Activated CD4-positive, alpha-beta T cell treated with anti-CD3 and anti-CD28 coated beads, Interleukin-2, amount 50 U/mL, for 4 hours (primary cell): ENCODE measurements at regions not wholly inside any gene's neighbourhood (a gene's known extent, or its start where the extent isn't known, plus 50 kb on each side); places are given as distances from the start of the nearest gene placed in this dataset.
"Not testable (repeated sequence)": the region's sequence is repeated elsewhere in the genome, so short reads cannot be mapped to it uniquely, and the experiment has no call there.

Source experiments
- DNase-seq, 2 experiments: peaks; one replicate each; pipeline ENCODE4 v3.0.0-alpha.2; 2020

DNA sequence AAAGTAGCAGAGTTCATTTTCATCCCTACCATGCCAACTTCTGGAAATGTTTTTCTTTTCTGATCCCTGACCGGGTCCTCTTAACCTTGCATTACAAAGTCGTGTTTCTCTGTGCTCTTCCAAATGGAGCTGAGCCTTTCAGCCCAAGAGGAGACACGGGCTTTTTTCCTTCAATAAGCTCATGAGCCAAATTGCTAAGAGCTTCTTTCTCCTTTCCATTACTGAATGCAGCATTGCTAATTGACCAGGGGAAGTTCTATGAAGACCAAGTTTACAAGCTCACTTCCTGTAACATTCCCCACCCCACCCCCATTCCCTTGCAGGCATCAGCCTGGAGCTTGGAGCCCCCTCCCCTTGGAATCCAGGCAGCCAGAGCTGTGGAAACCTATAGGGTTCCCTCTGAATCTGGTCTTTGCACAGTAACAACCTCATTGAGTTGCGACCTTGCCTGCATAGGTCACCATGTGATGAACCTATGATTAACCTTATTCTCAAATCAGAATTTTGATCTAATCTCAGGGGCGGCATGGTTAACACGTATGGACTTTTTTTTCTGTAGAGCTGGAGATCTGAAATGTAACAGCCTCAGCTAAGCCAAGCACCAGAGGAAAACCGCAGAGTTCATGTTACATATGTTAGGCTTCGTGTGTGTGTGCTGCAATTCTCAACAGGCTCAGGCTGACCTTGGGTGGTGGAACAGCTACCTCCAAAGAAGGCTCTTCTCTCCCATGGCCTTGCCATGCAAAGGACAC lies 395.7 kb upstream of the ZNF462 start:
- DNase-seq, result no peak

DNA sequence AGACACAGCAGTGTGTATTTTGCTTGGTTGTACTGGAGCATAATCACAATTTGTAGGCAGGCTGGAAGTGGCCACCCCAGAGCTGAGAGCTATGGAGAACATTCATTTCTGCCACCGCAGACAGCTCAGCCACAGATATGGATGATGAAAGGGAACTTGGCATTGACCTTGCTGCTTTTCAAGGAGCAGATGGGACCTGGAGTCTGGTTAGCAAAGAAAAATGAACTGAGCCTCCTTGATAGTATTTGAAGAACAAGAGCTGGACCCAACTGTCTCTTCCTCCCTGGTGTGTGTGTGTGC lies 395.2 kb upstream of the ZNF462 start:
- DNase-seq, result no peak

DNA sequence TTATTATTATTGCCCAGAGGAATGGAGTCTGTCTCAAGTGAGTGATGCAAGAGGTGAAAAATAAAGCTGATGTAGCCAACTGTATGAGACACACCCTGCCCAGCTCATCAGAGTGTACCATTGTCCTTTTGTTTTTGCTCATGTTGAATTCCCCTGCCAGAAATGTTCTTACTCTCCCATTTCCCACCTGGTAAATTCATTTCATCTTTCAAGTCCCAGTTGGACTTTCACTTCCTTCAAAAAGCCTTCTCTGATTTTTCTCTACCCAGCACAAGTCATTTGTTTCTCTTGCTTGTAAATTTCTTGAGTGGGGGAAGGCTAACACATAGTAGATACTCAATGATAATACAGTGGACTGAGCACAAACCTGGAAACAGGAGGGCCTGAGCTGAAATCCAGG lies 394.5 kb upstream of the ZNF462 start:
- DNase-seq, result no peak

DNA sequence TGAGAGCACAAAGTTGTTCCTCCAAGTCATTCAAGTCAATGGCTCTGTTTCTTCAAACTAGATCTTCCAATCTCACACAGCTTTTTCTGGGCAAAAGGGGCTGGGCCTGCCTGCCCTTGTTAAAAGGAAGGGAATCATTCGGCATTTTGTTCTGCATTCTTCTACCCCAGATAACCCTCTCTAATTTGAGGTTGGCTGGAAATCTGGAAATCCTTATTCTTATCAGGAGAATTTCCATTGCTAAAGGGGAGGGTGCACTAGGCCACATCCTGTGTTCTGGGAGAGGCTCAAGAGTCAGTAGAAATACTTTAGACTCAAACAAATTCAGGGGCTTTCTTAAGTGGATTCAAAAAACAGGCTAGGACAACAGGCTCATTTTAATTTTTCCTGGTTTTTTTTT lies 384.7 kb upstream of the ZNF462 start:
- no peak for DNase-seq

DNA sequence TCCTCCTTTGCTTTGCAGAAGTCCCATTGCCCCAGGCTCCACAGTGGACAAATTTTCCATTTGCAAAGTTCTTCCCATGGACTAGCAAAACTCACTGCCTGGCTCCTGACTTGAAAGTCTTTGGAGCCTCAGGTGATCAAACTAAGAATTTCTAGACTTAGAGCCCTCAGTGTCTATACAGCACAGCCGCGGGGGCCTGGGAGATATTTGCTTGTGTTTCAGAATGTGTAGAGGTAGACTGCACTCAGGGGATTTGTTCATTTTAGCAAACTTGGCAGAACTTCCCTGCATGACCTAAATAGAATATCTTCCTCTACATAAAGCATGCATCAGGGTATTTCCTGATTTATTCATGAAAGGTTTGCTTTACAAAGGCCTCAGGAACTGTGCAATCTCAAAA lies 384.2 kb upstream of the ZNF462 start:
- no peak for DNase-seq

DNA sequence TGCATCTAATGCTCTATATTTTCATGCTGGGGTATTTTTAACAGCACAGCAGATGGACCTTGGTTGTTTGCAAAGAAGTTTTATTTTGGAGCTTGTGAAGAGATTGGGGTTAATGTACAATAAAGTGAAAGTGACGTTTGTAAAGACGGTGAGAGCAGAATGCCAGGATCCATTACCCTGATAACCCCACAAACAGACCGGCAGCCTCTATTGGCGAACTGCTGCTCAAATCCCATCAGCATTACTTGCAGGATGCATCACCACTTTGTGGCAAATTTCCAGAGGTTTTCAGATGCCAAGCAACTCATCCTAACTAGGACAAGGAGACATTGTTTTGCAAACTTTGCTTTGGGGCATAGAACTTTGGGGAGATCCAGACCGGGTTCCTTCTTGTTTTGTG lies 383.3 kb upstream of the ZNF462 start:
- no peak for DNase-seq

DNA sequence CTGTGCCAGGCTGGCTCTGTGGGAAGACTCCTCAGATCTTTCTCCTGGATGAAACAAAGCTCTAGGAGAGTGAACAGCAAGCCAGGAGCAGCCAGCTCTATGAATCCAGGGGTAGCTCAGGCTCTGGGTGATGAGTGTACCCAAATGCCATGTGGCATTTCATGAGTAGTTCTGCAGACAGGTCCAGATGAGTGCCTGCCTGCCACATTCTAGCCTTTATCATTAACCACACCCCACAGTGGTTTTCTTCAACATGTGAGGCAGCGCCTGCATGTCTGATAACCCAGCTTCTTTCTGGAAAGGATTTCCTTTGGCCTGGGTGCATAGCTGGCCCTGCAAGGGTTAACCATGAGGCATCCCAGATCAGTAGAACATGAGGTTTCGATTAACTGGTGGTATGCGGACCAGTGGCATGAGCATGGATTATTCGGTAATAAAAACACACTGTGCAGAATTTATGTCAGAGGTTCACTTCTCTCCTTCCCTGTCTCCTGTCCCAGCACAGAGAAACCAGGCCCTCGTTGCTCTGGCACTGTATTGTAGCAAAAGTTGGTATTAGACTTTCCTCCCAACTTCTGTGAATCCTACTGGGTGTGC lies 381.9 kb upstream of the ZNF462 start:
- DNase-seq, result no peak

DNA sequence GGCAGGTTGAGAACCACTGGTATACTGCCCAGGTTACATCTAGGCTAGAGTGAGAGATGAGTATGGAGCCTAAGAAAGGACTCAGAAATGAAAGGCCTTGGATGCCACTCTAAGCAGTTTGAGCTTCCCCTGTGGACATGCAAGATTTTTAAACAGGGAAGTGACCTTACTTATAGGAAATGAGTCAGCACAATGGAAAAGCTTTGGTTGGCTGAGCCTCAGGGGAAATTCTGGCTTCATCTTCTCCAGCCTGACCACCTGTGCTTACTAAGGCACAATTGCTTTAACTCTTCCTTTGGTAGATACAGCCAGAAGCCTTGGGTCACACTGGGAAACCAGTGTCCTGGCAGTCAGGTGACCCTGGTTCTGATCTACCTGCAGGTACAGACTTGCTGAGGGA lies 380.2 kb upstream of the ZNF462 start:
- no peak for DNase-seq

DNA sequence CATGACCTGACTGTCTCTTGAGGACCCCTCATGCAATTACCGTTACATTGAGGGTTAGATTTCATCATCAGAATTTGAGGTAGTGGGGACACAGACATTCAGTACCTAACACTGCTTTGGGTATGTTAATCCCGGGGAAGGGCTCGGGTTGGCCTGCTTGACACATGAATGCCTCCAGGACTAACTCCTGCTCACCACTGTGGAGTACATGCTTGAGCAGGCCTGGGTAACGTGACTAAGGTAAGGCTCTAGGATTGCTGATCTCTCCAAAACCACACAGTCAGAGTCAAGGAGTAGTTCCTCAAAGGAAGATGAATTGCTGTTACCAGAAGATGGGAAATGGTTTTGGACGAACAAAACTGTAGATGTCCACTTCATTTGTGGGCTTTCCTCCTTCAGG lies 376.3 kb upstream of the ZNF462 start:
- no peak for DNase-seq

DNA sequence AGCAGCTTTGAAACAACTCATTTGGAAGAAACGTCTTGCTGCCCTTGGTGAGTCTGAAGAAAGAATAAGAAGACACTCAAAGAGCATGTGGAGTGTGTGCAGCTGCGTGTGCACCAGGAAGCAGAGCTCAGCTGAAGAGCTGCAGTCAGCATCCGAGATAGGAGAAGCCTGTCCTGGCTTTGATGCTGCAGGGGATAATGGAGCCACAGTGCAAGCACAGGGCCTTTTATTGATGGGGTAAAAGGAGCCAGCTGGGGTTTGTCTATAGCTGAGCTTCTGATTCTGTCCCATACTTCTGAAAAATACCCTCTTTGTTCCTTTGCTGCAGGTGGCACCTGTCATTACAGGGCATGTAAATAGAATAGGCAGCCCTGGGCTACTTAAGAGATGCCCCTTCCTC lies 375.7 kb upstream of the ZNF462 start:
- no peak for DNase-seq

DNA sequence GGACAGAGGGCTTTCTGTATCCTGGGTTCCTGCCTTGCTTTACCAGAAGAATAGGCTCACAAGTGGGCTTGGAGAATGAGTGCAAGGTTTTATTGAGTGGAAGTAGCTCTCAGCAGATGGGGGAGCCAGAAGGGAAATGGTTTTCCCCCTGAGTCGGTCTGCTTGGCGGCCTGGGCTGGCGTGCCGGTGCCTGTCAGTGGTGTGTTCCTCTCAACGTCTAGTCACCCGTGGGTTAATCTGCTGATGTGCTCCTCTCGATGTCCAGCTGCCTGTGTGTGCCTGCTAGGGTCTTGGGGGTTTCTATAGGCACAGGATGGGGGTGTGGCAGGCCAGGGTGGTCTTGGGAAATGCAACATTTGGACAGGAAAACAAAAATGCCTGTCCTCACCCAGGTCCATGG lies 370.8 kb upstream of the ZNF462 start:
- not testable (repeated sequence) for DNase-seq

DNA sequence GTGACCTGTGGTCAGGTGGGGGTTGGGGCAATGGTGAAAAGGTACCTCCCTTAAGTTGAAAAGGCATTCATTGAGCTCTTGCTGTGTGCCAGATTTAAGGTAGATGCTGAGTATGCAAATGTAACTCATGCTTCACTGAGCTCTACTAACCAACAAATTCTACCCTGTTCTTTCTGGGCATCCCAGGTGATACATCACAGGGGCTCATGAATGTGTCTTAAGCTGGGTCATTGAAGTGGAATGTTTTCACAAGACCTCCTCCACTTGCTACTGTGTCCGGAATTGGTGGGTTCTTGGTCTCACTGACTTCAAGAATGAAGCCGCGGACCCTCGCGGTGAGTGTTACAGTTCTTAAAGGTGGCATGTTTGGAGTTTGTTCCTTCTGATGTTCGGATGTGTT lies 362.8 kb upstream of the ZNF462 start:
- no peak for DNase-seq

DNA sequence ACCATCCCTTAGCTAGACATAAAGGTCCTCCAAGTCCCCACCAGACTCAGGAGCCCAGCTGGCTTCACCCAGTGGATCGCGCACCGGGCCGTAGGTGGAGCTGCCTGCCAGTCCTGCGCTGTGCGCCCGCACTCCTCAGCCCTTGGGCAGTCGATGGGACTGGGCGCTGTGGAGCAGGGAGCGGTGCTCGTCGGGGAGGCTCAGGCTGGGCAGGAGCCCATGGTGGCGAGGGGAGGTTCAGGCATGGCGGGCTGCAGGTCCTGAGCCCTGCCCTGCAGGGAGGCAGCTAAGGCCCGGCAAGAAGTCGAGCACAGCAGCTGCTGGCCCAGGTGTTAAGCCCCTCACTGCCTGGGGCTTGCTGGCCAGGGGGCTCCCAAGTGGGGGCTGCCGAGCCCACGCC lies 361.8 kb upstream of the ZNF462 start:
- not testable (repeated sequence) for DNase-seq

DNA sequence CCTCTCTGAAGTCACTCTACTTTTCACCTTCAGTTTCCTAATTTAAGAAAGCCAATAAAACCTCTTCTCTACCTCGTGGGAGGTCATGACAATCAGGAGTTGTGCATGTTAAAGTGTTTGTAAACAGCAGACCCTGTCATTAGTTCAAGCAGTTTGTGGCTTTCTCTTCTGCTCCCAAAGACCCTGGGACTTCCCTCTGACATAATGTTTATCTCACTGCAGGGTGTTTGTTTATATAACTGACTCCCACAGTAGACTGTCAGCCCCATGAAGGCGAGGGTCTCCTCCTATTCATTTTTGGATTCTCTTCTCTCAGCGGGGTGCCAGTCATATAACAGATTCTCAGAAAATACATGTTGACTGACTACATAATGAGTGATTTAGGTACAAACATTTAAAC lies 360.0 kb upstream of the ZNF462 start:
- DNase-seq, result no peak

DNA sequence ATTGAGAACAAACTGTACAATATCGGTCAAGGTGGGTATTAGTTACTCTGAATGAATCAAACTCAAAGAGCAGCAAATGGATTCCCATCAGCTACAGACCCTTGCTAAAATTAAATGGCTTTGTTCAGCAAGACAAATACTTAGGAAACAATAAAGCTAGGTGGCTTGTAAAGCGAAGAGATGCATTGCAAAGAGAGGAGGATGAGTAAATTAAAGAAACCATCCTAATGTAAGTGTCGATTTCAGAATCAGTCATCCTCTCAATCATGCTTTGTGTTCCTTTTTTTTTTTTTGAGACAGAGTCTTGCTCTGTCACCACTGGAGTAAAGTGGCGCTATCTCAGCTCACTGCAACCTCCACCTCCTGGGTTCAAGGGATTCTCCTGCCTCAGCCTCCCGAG lies 359.2 kb upstream of the ZNF462 start:
- DNase-seq, result no peak

DNA sequence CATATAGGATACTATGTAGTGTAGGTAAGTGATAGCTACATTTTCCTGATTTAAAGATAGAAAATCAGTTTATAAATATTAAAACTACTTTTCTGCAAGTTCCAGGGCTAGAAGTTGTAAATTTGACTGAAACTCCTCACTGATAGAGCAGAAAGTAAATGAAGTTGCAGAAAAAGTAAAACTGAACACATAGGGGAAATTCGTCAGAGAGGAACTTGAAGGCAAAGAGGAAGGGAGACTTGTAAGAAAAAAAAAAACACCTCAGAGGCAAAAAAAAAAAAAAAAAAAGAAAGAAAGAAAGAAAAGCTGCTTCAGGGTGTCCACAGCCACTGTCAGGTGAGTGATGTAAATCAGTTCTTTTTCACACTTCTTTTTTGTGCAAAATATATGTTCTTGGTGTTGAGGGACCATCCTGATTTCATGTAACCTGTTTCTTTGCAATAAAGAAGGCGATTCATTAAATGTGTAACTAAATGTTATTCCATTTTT lies 336.2 kb upstream of the ZNF462 start:
- no peak for DNase-seq

DNA sequence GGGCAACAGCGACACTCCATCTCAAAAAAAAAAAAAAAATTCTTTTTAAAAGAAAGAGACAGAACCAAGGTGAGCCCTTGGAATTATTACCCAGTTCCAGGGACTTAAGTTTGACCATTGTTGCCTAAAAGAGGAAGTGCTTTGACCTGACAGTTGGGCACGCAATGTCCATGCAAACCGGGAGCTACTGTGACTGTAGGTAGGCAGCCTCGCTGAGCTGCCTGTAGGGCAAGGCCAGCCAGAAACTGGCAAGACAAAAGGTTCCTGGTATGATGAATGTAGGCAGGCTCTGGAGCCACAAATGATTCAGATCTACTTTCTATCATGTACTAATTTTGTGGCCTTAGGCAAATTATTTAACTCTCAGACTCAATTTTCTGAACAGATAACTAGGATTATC lies 334.8 kb upstream of the ZNF462 start:
- no peak for DNase-seq

DNA sequence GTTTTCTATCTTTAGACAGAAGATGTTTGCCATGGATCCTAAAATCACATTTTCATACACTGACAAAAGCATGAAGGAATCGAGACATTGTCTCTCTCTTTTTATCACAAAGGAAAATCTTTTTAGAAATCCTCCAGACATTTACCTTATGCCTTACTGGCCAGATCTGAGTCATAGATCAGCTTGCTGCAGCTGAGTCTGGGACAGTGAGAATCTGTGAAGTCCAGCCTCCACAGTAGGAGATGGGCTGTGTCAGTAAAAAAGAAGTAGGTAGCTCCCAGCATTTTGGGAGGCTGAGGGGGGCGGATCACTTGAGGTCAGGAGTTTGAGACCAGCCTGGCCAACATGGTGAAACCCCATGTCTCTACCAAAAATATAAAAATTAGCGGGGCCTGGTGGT lies 333.4 kb upstream of the ZNF462 start:
- no peak for DNase-seq

DNA sequence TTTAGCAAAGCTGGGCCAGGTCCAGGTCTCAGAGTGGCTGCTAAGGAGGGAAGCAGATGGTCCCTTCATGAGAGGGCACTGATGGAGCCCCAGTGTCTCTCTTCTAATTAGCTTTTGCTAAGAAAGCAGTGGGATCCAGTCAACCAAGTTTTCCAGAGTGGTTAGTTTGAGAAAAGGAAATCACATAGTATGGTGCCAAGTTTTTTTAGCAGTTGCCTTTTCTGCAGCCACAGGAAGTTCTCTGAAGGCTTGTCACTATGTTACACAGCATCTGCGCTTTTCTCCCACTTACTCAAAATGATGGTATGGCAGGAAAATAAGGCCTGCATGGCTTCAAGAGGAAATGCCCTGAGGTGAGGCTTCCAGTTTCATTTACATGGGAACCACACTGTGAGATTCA lies 331.5 kb upstream of the ZNF462 start:
- no peak for DNase-seq

DNA sequence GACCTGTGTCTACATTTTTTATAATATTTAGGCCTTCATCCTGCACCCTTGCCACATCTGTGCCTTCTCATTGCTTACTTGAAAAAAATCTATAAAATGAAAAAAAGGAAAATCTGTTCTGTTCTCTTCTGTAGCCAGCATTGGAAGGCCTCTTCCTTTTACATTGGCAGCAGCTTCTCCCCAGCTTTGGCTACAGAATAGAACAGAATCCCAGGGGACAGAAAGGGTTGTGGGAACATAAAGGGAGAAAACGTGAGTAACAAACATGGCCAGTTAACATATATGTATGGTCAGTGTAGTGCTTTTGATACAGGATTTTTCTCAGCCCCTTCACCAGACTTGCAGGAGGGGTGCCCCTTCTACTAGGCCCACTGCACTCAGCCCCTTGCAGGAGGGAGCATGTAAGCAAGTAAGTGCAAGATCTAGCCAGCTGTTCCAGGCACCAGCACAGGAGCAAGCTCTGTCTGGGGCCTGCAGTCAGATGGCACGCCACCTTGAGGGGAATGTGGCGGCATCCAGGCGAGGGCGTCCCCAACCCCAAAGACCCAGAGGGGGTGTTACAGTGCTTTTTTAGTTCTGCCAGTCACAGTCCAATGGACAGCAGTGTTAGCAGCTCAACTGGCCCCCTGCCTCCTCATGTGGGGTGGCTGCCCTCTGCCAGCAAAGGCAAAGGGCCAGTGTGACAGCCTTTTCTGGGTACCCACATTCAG lies 330.5 kb upstream of the ZNF462 start:
- DNase-seq, result no peak

DNA sequence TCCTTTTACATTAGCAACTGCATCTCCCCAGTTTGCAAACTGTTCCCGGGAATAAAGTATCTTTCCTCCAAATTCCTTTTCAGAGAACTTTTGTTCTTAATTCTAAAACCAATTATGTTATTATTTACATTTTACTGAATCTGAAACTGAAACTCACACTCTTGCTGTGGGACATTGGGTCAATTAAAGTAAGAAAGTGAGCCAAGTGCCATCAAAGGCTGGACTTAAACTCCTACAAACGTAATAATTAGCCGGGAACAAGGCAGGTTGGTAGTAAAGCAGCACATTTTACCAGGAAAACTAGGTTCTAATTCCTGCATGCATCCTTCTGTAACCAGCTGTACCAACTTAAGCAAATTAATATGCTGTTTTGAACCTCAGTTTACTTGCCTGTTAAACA lies 328.2 kb upstream of the ZNF462 start:
- no peak for DNase-seq

DNA sequence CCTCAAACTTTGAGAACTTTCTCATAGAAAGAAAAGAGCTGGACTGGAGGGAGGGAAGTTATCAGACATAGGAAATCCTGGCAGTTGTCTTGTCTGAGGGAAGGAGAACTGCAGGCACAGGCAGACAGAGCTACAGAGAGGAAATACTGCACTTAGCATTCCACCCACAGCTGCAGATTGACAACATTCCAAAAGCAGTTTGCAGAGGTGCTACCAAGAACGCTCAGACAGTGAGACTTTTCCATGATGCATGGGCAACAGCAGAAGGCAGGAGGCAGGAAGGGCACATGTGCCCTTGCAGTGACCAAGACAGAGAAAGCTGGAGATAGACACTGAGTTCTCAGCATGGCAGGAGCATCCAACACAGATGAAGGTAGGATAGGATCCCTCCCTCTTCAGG lies 327.5 kb upstream of the ZNF462 start:
- no peak for DNase-seq

DNA sequence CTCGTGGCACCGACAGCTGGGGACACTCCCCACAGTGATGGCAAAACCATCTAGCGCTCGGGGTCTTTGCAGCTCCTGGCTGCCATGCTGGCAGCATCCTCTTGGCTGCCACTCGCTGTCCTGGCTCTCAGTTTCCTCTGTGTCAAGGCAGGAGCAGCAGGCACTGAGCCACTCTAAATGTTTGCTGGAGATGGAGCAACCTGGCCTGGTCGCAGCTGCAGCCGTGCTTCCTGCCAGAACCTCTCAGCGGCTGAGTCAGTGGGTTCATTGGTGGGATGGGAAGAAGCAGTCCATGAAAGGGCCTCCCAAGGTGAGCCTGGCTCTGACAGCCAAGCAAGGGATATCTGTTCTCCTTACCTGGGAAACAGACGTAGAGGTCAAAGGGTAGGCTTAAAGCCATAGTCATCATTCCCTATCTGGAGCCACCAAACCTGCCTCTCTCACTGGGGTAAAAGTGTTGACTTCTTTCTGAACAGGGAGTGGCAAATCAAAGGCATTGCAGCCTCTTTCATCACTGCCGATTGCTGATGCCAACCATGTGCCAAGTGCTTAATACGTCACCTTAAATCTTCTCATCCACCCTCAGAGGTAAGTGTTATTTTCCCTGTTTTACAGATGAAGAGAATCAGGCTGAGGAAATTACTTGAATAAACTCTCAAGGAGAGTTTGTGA lies 304.8 kb upstream of the ZNF462 start:
- DNase-seq, result no peak

DNA sequence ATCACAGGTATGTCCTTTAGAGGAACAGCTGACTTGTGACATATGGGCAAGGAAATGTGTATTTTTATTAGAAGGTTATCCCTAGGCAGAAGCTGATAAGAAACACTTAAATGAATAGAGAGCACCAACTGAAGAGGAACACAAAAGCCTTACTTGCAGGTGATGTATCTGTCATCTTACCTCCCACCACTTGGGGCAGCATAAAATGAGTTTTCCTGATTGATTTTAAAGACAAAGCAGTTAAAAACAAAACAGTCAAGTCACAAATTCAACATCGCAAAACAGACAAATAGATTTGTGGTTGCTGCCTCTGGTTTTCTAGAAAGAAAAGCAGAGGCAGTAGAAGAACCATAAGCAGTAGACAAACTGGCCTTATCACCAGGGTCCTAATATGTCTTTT lies 302.4 kb upstream of the ZNF462 start:
- DNase-seq, result no peak
